ENCODE measurements at regions not wholly inside any gene's neighbourhood (a gene's known extent, or its start where the extent isn't known, plus 50 kb on each side); places are given as distances from the start of the nearest gene placed in this dataset.

DNA sequence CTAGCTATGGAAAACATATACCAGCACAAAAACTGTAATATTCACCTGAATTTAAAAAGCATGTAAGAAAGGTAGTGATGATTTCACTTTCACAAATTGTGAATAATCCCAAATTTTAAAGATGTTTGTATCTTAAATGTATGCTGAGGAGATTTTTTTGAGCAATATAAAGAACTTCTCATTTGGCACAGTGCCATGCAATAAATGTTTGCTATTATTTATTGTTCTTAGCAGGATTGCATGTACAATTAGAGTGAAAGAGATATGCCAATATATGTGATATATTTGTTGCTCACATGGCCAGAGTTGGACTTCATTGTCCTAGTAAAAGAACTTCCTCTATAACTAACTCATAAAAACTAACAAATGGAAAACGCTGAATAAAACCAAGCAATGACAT lies 895.1 kb upstream of the KCND2 start:
- TF ChIP-seq POLR2A (IDR thresholded peaks at IDR 0.05) (no peak), POLR2AphosphoS5 (IDR thresholded peaks at IDR 0.05) (no peak)
- TF ChIP-seq, protein P1, sequence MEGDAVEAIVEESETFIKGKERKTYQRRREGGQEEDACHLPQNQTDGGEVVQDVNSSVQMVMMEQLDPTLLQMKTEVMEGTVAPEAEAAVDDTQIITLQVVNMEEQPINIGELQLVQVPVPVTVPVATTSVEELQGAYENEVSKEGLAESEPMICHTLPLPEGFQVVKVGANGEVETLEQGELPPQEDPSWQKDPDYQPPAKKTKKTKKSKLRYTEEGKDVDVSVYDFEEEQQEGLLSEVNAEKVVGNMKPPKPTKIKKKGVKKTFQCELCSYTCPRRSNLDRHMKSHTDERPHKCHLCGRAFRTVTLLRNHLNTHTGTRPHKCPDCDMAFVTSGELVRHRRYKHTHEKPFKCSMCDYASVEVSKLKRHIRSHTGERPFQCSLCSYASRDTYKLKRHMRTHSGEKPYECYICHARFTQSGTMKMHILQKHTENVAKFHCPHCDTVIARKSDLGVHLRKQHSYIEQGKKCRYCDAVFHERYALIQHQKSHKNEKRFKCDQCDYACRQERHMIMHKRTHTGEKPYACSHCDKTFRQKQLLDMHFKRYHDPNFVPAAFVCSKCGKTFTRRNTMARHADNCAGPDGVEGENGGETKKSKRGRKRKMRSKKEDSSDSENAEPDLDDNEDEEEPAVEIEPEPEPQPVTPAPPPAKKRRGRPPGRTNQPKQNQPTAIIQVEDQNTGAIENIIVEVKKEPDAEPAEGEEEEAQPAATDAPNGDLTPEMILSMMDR (IDR thresholded peaks at IDR 0.05) = no peak

All from breast epithelium (tissue), 3 donors.